Kidney (tissue), 13 donors: ENCODE measurements at regions not wholly inside any gene's neighbourhood (a gene's known extent, or its start where the extent isn't known, plus 50 kb on each side); places are given as distances from the start of the nearest gene placed in this dataset.
"Not testable (repeated sequence)": the region's sequence is repeated elsewhere in the genome, so short reads cannot be mapped to it uniquely, and the experiment has no call there.

Experiments
- DNase-seq, 5 donors: peaks; one replicate each; pipeline ENCODE4 v3.0.0-alpha.2; 2013 to 2020
- FAIRE-seq: peaks from 2 replicates; lab custom pipeline; 2012; peaks lifted over from hg19 to GRCh38; lab: Jason Lieb, UNC
- H3K27ac ChIP-seq, 2 donors: one replicate each; pipeline ENCODE4 v1.7.0; 2013; ENCODE audit warnings: low read depth in 2 of 2, low read length in 2 of 2, inconsistent platforms in 1 of 2
- H3K27me3 ChIP-seq: one replicate; pipeline ENCODE4 v1.7.1; 2013; ENCODE audit warnings: low read length, inconsistent platforms; ENCODE audit not compliant: control insufficient read depth, insufficient read depth
- H3K36me3 ChIP-seq, 3 donors: one replicate each; pipeline versions ENCODE4 v1.7.0 to v1.7.1; 2013; ENCODE audit warnings: low read length in 3 of 3, control low read depth in 1 of 3, inconsistent platforms in 1 of 3; ENCODE audit not compliant: insufficient read depth in 3 of 3, control insufficient read depth in 2 of 3
- H3K4me1 ChIP-seq, 3 donors: one replicate each; pipeline versions ENCODE4 v1.7.0 to v1.7.1; 2013; ENCODE audit warnings: low read length in 3 of 3, inconsistent platforms in 1 of 3, low read depth in 1 of 3; ENCODE audit not compliant: control insufficient read depth in 2 of 3, insufficient read depth in 2 of 3
- H3K4me3 ChIP-seq, 3 donors: one replicate each; pipeline versions ENCODE4 v1.7.0 to v1.8.1; 2013; ENCODE audit warnings: low read length in 3 of 3, control low read depth in 1 of 3, inconsistent platforms in 1 of 3
- H3K9ac ChIP-seq, 3 donors: one replicate each; pipeline versions ENCODE4 v1.7.0 to v1.7.1; 2013; ENCODE audit warnings: low read length in 3 of 3, control low read depth in 1 of 3, inconsistent platforms in 1 of 3
- H3K9me3 ChIP-seq, 3 donors: one replicate each; pipeline versions ENCODE4 v1.7.0 to v1.7.1; 2013; ENCODE audit warnings: low read length in 3 of 3, control low read depth in 1 of 3, inconsistent platforms in 1 of 3; ENCODE audit not compliant: control insufficient read depth in 2 of 3, insufficient read depth in 1 of 3
- intact Hi-C: fragments of 100-400 bp; cut with DNase I; formaldehyde crosslinking; loops from one replicate; pipeline ENCODE4 v1.11.1; 2022
- TF ChIP-seq, protein P1 (sequence below): IDR thresholded peaks from 3 replicates; pipeline ENCODE4 v1.5.1; 2012; ENCODE audit warnings: mild to moderate bottlenecking, moderate library complexity, borderline replicate concordance; ENCODE audit not compliant: insufficient read depth; ENCODE audit errors: extremely low read depth
- donor health status: control.
- donor health status: control.
- donor health status: control.
- donor health status: control.
- donor health status: control.
- donor health status: DM: yes; HTN: yes; CAD: no.
- donor health status: Normal renal cell carcinoma (clear cell type).

DNA sequence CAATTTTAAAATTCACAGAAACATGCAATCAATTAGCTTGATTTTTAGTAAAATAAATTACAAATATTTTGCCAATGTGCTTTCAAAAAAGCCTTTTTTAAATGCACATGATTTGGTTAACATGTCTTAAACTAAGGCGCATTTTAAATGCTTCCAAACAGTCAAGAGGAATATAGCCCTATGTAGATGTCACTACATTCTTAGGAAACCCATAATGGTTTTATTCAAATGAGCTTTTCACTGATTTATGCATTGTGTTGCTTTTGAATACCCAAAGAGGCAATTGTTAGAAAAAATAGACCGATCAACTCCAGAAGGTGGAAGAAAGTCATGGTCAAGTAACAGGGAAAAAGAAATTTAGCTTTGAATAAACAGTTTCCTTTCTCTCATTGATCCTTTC lies 366.9 kb upstream of the PPP2R3A start:
- no peak overlapping the region for H3K27ac ChIP-seq
- no peaks in the 10 kb centered on the region for H3K9me3 ChIP-seq
- no peaks in the 10 kb centered on the region for H3K27me3 ChIP-seq
- H3K4me1 ChIP-seq, result no peaks in the 10 kb centered on the region
- H3K36me3 ChIP-seq, result no peaks in the 10 kb centered on the region
- FAIRE-seq (no peak), DNase-seq (no peak)
- no peak overlapping the region for H3K9ac ChIP-seq
- TF ChIP-seq, protein P1, sequence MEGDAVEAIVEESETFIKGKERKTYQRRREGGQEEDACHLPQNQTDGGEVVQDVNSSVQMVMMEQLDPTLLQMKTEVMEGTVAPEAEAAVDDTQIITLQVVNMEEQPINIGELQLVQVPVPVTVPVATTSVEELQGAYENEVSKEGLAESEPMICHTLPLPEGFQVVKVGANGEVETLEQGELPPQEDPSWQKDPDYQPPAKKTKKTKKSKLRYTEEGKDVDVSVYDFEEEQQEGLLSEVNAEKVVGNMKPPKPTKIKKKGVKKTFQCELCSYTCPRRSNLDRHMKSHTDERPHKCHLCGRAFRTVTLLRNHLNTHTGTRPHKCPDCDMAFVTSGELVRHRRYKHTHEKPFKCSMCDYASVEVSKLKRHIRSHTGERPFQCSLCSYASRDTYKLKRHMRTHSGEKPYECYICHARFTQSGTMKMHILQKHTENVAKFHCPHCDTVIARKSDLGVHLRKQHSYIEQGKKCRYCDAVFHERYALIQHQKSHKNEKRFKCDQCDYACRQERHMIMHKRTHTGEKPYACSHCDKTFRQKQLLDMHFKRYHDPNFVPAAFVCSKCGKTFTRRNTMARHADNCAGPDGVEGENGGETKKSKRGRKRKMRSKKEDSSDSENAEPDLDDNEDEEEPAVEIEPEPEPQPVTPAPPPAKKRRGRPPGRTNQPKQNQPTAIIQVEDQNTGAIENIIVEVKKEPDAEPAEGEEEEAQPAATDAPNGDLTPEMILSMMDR, result no peak
- intact Hi-C loops, result no loop called here
- H3K4me3 ChIP-seq, result no peak overlapping the region

DNA sequence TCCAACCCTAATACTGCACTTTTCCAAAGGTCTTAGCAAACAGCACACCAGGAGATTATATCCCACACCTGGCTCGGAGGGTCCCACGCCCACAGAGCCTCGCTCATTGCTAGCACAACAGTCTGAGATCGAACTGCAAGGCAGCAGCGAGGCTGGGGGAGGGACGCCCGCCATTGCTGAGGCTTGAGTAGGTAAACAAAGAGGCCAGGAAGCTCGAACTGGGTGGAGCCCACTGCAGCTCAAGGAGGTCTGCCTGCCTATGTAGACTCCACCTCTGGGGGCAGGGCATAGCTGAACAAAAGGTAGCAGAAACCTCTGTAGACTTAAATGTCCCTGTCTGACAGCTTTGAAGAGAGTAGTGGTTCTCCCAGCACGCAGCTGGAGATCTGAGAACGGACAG lies 361.0 kb upstream of the PPP2R3A start:
- H3K4me3 ChIP-seq, intact Hi-C loops, H3K36me3 ChIP-seq, FAIRE-seq, H3K27me3 ChIP-seq, H3K27ac ChIP-seq, DNase-seq, H3K4me1 ChIP-seq, H3K9ac ChIP-seq, H3K9me3 ChIP-seq: not testable (repeated sequence)

DNA sequence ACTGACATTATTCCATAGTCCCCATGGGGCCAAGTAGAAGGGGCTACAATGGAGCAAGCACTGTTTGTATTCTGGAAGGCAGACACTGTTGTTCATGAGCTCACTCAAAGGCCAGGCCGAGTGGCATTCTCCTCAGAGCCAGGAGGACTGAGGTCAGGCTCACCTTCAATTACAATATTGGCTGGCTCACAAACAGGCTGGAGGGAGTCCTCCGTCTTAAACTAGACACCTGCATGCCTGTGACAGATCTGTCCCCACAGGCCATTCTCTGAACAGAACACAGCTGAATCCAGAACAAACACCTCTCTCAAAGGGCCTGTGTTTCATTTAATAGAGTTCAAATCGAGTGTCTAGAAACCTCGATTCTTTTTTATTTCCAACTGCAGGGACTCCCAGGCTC lies 347.4 kb upstream of the PPP2R3A start:
- Histone ChIP-seq H3K36me3 (no peaks in the 10 kb centered on the region), H3K4me1 (no peaks in the 10 kb centered on the region), H3K27me3 (no peaks in the 10 kb centered on the region), H3K4me3 (no peak overlapping the region), H3K27ac (no peak overlapping the region), H3K9me3 (no peaks in the 10 kb centered on the region), H3K9ac (no peak overlapping the region)
- no peak for DNase-seq
- intact Hi-C loops, result no loop called here
- no peak for FAIRE-seq
- TF ChIP-seq, protein P1, result no peak

DNA sequence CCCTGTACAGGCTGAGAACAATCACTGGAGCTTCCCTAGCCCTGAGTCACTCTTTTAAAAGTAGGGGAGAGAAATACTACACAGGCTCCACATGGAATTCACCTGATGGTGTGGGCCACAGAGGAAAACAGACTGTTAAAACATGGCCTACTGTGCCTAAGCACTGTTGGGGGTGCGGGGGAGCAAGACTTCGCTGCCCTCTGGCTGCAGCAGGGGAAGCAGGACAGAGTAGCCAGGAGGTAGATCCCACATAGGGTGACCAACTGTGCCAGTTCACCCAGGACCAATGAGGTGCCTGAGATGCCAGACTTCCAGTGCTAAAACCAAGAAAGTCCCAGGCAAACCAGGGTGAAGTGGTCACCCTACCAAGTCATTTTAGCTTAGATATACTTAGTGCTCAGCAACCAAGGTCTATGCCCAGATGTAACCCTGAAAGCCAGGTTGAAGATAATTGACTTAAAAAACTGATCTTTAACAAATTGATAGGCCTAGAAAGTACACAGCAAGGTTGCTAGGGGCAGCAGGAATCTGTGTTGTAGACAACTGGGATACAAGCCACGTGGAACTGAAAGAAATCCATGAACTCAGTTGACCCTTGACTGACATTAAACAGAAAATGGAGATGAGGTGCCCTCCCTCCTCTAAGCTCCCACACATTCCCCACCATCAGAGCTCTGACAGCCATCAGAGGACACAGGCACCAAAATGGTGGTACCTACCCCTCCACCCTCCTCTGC lies 344.2 kb upstream of the PPP2R3A start:
- H3K4me1 ChIP-seq, result no peaks in the 10 kb centered on the region
- TF ChIP-seq, protein P1, result no peak
- no peaks in the 10 kb centered on the region for H3K9me3 ChIP-seq
- H3K36me3 ChIP-seq, result no peaks in the 10 kb centered on the region
- intact Hi-C loops, result no loop called here
- H3K9ac ChIP-seq, result no peak overlapping the region
- FAIRE-seq, result no peak
- DNase-seq, result peak in 1 of 5 donors; percentile 33
- H3K4me3 ChIP-seq, result no peak overlapping the region
- no peak overlapping the region for H3K27ac ChIP-seq
- H3K27me3 ChIP-seq, result no peaks in the 10 kb centered on the region
